HG03432 (cell line): ENCODE measurements at regions not wholly inside any gene's neighbourhood (a gene's known extent, or its start where the extent isn't known, plus 50 kb on each side); places are given as distances from the start of the nearest gene placed in this dataset.
"Not testable (repeated sequence)": the region's sequence is repeated elsewhere in the genome, so short reads cannot be mapped to it uniquely, and the experiment has no call there.

Source experiments
- ATAC-seq: cut with Tn5 transposase; IDR thresholded peaks from one replicate; pipeline ENCODE4 v1.9.1; 2021; ENCODE audit warnings: mild to moderate bottlenecking, moderate library complexity; ENCODE audit not compliant: unreplicated experiment

GRCh38 chr6:113246186-113246585 is 611.0 kb upstream of the MARCKS start:
- ATAC-seq, result no peak

- no peak for ATAC-seq
Measured at GRCh38 chr6:113248532-113248931, 608.6 kb upstream of the MARCKS start.

GRCh38 chr6:113254194-113254593 is 603.0 kb upstream of the MARCKS start:
- not testable (repeated sequence) for ATAC-seq

- no peak for ATAC-seq
Measured at GRCh38 chr6:113258771-113259170, 598.4 kb upstream of the MARCKS start.

DNA sequence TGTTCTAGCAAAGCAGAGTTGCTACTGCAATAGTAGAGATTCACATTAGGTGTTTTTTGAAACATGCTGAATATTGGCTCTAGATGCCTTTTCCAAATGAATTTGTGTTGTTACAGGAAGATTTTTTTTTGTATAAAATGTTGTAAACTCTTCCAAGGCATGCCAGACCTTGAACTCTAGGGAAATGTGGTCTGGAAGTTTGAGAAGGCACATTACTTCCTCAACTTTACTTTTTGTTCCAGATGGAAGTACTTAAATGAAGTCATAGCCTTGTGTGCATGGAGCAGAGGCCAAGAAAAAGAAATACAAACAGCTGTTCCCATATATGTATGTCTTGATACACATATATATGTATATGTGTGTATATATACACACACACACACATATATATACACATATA is 585.7 kb upstream of the MARCKS start:
- ATAC-seq, result no peak

- no peak for ATAC-seq
Measured at GRCh38 chr6:113276601-113277000, 580.5 kb upstream of the MARCKS start.

DNA sequence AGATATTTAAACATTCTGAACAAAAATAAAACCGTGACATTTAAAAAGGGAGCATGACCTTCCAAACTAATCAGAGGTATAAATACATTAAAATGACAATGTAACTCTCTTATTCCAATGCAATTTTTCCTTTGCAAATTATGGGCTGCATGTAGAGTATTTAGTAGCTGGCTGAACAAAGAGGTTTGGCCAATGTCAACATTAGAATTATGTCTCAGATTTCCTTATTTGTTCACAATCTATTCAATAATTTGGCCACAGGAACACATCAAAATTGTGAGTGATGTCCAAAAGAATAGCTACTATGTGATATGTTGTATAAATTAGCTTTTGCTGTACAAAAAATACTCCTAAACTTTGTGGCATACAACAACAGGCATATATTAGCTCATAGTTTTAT is 580.0 kb upstream of the MARCKS start:
- no peak for ATAC-seq

DNA sequence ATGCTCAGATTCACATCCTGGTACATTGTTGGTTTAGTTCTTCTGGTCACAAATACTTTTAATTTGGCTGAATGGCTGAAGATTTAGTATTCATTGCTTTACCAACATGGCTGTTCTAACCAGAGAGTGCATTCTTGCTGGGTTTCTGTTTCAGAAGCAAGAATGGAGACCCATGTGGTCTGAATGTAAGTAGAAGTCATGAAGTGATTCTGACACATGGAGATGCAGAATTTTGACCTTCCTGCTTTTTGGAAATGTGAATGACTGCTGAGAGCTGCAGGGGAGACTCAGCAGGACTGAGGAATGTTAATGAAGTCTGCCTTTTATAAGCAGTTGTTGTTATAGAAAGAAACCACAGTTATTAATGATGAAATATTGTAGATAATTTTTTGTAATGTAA is 576.1 kb upstream of the MARCKS start:
- ATAC-seq, result no peak

DNA sequence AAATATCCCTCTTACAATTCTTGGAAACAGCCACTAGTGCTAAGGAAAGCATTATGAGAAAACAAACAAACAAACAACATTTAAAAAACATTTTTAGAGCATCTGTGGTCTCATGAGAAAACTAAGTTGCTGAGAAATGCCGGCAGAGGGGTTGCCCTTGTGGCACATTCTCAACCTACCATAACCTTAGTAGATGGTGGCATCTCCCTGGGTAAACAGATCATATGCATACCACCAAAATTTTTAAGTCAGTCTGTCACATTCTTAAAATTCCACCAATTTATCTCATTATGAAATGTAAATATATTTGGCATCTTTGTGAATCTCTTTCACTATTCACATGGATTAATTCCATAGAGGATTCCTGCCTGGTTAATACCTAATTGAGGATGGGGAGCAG is 575.7 kb upstream of the MARCKS start:
- ATAC-seq, result no peak

DNA sequence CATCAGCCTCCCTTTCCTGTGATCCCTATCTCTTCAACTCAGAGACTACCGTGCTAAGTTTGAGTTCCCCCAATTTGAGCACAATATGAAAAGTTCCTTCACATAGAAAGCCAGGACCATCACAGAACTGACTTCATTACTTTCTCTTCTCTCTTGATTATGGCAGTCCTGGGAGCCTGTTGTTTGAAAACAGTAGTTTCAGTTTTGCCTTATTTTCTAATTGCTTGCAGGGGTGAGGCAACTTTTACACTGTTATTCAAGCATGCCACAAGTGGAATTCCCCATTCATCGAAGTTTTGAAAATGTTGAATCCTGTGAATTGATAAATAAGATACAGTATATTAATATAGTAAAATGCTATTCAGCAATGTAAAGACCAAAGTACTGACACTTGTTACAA is 569.7 kb upstream of the MARCKS start:
- peak; percentile 81 for ATAC-seq

DNA sequence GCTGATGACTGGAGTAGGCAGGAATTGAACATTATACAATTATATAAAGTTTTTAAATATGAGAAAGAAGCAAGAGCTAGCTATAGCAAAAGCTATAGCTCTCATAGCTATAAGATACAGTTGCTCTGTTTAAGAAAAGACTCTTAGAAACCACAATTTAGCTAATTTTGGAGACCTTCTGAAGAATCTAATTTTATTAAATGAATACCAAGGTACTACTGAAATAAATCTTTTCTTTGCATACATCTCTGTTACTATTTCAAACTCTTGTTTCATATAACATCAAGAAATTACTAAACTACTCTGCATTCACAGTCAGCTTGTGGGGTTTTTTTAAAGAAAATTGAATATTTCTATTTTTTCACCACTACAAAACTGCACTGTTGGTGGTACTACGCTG is 568.7 kb upstream of the MARCKS start:
- no peak for ATAC-seq

DNA sequence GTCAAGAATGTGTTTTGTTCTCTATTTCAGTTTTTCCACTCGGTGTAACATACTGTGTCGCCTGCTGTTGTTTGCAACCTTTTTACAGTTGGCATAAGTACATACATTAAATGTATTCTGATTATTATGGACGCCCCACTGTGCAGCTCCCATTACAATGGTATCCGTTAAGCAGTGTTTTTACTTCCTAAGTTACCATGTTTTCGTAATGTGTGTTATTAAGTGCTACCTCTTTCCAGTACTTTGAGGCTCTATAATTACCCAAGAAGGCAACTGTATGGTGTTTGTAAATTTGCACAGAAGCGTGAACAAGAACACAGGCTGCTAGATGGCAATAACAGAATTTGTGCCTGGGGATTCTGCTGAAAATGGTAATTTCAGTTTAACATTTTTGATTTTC is 568.0 kb upstream of the MARCKS start:
- ATAC-seq, result no peak

DNA sequence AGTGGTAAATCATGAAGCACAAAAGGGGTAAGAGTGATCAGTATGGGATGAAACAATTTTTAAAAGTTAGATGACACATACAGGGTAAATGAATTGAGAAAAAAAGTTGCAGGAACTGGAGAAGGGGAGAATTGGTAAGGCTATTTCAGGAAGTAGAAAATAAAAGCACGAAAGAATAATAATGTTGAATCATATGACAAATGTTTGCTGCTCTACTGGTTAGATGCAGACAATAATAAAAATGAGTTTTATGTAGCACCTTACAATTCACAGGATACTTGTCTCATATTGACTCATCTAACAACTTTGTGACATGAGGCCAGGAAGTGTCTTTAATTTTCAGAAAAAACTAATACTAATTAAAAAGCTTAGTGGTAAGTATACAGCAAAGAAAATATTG is 566.5 kb upstream of the MARCKS start:
- ATAC-seq, result no peak

GRCh38 chr6:113291751-113292445 is 565.2 kb upstream of the MARCKS start:
- no peak for ATAC-seq

DNA sequence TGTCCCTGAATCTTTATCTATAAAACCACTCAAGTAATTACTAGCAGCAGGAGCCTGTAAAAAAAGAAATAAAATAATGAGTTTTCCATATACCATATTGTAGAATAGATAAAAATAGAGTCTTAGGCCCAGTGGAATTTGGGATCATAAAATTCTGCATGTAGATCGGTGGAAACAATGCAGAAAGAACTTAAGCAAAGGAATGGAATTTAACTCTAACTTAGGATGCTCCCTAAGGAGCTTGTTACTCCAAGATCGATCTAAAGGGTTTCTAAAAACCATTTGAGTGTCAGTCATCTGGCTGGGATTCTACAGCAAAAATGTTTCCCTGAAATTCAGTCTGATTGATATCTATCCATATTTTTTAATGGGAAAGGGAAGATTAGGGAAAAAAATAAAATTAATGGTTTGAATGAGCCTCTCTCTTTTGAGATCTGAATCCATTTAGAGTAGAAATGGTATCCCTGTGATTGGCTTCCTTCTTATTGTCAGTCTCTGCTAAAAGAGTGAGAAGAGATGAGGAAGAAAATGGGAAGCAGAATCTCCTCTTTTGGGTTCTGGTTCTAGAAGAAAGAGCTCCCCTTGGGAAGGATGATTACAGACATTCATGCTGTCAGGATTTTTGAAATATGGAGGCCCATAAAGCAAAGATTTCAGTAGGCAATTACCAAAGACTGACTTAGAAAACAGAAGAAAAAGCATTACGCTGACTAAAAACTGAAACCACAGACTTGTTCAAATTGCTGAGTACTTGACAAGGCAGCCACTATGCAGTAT is 564.3 kb upstream of the MARCKS start:
- ATAC-seq, result peak; percentile 87

DNA sequence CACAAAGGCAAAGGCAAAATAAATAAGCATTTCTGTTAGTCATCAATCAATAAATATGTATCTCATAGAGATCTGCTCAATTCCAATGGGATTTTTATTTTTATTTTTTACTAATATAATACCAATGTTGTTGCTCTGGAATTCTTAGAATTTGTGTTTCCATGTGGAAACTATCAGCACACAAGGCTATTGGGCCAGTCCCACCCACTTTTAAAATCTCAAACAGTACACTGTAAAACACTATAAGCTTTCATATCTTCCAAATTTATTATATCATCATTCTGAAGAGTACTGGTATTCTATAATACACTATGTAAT is 563.8 kb upstream of the MARCKS start:
- peak; percentile 4 for ATAC-seq

GRCh38 chr6:113299531-113299930 is 557.6 kb upstream of the MARCKS start:
- no peak for ATAC-seq

DNA sequence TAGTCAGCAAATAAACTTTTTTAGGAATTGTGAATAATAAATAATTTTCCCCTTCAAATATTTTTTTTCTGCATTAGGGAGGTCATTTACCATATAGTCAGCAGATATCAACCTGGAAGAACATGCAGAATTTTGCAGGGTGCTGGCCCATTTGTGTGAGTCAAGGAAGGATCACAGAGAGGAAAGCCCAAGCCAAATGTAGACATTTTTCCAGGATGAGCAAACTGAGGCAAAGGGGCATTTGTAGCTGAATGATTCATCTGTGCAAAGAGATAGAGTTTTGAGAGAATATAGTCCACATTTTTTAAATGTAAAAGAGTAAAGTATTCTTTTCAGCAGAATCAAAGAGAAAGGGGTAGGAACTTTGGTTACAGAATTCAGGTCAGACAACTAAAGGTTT is 555.5 kb upstream of the MARCKS start:
- ATAC-seq, result no peak

DNA sequence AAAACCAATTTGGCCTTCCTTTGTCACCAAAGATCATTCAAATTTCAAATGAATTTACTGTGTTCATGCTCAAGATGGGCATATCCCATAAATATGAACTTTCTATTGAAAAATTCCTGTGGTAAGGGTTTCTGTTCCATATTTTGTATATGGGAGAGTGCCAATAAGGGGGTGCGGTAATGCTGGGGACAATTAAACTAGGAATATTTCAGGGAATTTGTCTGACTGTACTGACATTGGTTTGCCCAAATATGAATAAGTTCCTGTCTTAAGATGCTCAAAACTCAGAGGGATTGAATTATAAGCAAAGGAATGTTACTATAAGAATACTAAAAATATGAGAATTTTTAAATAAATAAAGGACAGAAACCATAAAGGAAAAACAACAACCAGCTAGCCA is 553.0 kb upstream of the MARCKS start:
- ATAC-seq, result no peak

- ATAC-seq, result no peak
Measured at GRCh38 chr6:113306552-113307145, 550.5 kb upstream of the MARCKS start.

DNA sequence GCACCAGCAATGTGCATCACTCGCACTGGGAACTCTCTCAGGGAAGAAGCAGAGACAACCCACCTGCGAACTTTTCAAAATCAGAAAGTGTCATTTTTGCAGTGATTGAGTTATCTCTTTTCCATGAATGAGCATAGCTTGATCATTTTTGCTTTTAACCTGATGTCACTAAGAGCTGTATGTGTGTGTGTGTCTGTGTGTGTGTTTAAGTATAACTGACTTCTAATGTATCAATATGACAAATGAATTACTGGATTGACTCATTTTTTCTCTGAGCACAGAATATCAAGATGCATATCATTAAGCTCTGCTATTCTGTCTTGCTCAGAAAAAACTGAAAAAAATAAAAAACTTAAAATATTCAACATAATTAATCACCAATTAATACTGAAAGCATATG is 548.9 kb upstream of the MARCKS start:
- ATAC-seq, result no peak

DNA sequence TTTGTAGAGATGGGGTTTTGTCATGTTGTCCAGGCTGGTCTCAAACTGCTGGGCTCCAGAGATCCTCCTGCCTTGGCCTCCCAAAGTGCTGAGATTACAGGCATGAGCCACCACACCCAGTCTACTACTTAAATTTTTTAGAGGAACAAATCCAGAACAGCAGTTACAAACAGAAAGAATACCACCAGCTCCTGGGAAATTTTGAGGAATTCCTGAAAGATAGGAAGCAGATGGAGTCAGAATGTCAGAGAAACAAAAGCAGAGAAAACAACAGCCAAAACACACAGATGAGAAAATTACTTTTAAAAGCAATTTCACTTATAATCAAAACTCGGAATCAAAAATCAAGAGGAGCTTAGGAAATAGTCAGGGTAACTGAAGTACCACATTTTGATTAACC is 543.3 kb upstream of the MARCKS start:
- no peak for ATAC-seq
